AG04450 (cell line): ENCODE measurements at regions not wholly inside any gene's neighbourhood (a gene's known extent, or its start where the extent isn't known, plus 50 kb on each side); places are given as distances from the start of the nearest gene placed in this dataset.

ENCODE experiments used
- CTCF ChIA-PET: fragments of 300-600, 350-600 bp; formaldehyde crosslinking; extraction: SDS; loops from one replicate; lab custom pipeline; 2022; ENCODE audit warnings: antibody characterized with exemption, inconsistent platforms; lab: Charles Lee
- POLR2A ChIA-PET: fragments of 350-600 bp; formaldehyde crosslinking; extraction: SDS; loops from one replicate; lab custom pipeline; 2021; ENCODE audit warnings: antibody characterized with exemption, inconsistent platforms; lab: Yijun Ruan, JAX
- DNase-seq: peaks from one replicate; pipeline ENCODE4 v3.0.0-alpha.2; 2011; ENCODE audit warnings: low read depth, low spot score
- H3K27ac ChIP-seq: one replicate; pipeline ENCODE4 v1.5.1; 2012; ENCODE audit warnings: low read depth, low read length, control low read depth
- H3K27me3 ChIP-seq: one replicate; pipeline ENCODE4 v1.6.0; 2012; ENCODE audit warnings: low read length; ENCODE audit not compliant: control insufficient read depth, insufficient read depth
- H3K4me3 ChIP-seq: 2 replicates; pipeline ENCODE4 v1.5.1; 2011; ENCODE audit warnings: mild to moderate bottlenecking, low read depth, low read length, control low read depth
- H3K9me3 ChIP-seq: 2 replicates; pipeline ENCODE4 v1.5.1; 2012; ENCODE audit warnings: low read length; ENCODE audit not compliant: control insufficient read depth, insufficient read depth
- CTCF ChIP-seq: IDR thresholded peaks from 2 replicates; pipeline ENCODE4 v1.5.1; 2011; ENCODE audit warnings: low read depth, low read length, control low read depth, inconsistent platforms

DNA sequence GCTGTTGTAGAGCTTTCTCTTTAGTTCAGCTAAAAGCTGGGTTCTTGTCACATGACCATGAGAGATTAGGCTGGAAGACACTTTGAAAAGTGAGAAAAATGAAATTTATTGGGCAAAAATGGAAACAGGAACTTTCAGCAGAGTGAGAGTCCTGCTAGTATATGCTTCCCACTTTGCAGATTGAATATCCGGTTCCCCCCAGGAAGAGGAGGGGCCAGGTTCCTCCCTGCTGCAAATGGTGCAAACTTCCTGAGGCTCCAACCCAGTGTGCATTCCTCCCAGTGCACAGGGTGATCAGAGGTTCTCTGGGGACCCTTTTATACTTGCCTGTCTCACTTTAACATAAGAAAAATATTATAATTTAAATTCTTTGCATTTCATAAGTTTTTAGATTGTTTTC lies 119.9 kb upstream of the SPIN4 start:
- H3K27me3 ChIP-seq: no peaks in the 10 kb centered on the region

GRCh38 chrX:63470506-63470905 lies 119.4 kb upstream of the SPIN4 start:
- Histone ChIP-seq H3K27ac (no peak overlapping the region), H3K27me3 (no peaks in the 10 kb centered on the region), H3K9me3 (peaks cover 6% of the 10 kb centered on the region), H3K4me3 (no peak overlapping the region)
- ChIA-PET CTCF (interaction anchor here (0.7 kb wide), 1 partner anchor 36 kb away, joined by 4 read pairs; no protein-coding TSS in a partner anchor), POLR2A (no interaction called here)
- no peak for TF ChIP-seq CTCF
- no peak for DNase-seq

More for the DNA sequence above, 119.9 kb upstream of the SPIN4 start:
- no peak for DNase-seq
- ChIA-PET CTCF (interaction anchor here (0.7 kb wide), 1 partner anchor 36 kb away, joined by 4 read pairs; no protein-coding TSS in a partner anchor), POLR2A (no interaction called here)
- TF ChIP-seq CTCF: no peak
- Histone ChIP-seq H3K27ac (no peak overlapping the region), H3K9me3 (peaks cover 6% of the 10 kb centered on the region), H3K4me3 (no peak overlapping the region)

GRCh38 chrX:63466690-63467089 lies 115.6 kb upstream of the SPIN4 start:
- peaks cover 4% of the 10 kb centered on the region; the same call in 1 of the 2 replicates for H3K9me3 ChIP-seq
- no peak for DNase-seq
- TF ChIP-seq CTCF: no peak
- H3K27me3 ChIP-seq: no peaks in the 10 kb centered on the region
- no peak overlapping the region for H3K4me3 ChIP-seq
- ChIA-PET CTCF (no interaction called here), POLR2A (no interaction called here)
- no peak overlapping the region for H3K27ac ChIP-seq

DNA sequence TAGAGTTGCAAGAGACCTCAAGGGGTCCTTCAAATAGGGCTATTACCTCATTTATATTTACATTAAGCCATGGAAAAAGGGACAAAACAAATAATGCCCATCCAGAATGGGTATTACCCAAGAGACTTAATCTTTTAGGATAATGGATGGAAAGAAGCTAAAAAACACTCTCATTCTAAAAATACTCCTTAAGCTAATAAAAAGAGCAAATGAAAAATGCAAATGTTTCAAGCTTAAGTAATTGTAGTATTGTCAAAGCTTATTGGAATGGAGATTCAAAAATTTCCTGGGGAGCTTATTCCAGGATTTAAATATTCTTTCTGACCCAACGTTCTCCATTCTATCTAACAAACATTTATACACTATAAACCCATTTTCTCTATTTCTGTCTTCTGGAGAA lies 107.8 kb upstream of the SPIN4 start:
- DNase-seq: no peak
- H3K27me3 ChIP-seq: no peaks in the 10 kb centered on the region
- H3K27ac ChIP-seq: no peak overlapping the region
- CTCF ChIA-PET: no interaction called here
- H3K9me3 ChIP-seq: no peaks in the 10 kb centered on the region
- TF ChIP-seq CTCF: no peak
- no peak overlapping the region for H3K4me3 ChIP-seq
- POLR2A ChIA-PET: no interaction called here

GRCh38 chrX:63453571-63453970 lies 102.4 kb upstream of the SPIN4 start:
- Histone ChIP-seq H3K27me3 (no peaks in the 10 kb centered on the region), H3K27ac (no peak overlapping the region), H3K4me3 (no peak overlapping the region), H3K9me3 (no peaks in the 10 kb centered on the region)
- DNase-seq: no peak
- ChIA-PET POLR2A (no interaction called here), CTCF (no interaction called here)
- no peak for TF ChIP-seq CTCF
